HEK293 (cell line): ENCODE measurements at regions not wholly inside any gene's neighbourhood (a gene's known extent, or its start where the extent isn't known, plus 50 kb on each side); places are given as distances from the start of the nearest gene placed in this dataset.

Source experiments
- CTCF ChIA-PET: fragments of 350-600 bp; formaldehyde crosslinking; extraction: SDS; loops from one replicate; lab custom pipeline; 2021; ENCODE audit warnings: antibody characterized with exemption; lab: Yijun Ruan, JAX
- POLR2A ChIA-PET: fragments of 300-600 bp; formaldehyde crosslinking; extraction: SDS; loops from one replicate; lab custom pipeline; 2020; ENCODE audit warnings: antibody characterized with exemption, inconsistent platforms; lab: Yijun Ruan, JAX
- H3K27ac ChIP-seq: fragments of 200-500 bp; sonication (Bioruptor generic); 2 replicates; pipeline ENCODE4 v1.5.1; 2014; ENCODE audit warnings: low read depth, low read length, control low read depth, inconsistent platforms; ENCODE audit errors: extremely low read depth
- H3K36me3 ChIP-seq, 2 experiments: fragments of 200-500 bp in 1 of 2; sonication (Bioruptor generic) in 1 of 2; 1 replicate in 1 of 2; 2 replicates in 1 of 2; pipeline ENCODE4 v1.5.1; 2014 to 2017; ENCODE audit warnings: inconsistent platforms in 2 of 2, low read length in 2 of 2; ENCODE audit not compliant: control insufficient read depth in 2 of 2, insufficient read depth in 1 of 2
- H3K4me1 ChIP-seq: fragments of 200-500 bp; sonication (Bioruptor generic); 2 replicates; pipeline ENCODE4 v1.5.1; 2014; ENCODE audit warnings: mild to moderate bottlenecking, low read length, inconsistent platforms; ENCODE audit not compliant: control insufficient read depth, insufficient read depth
- H3K4me3 ChIP-seq: 2 replicates; pipeline ENCODE4 v1.5.1; 2011; ENCODE audit warnings: low read depth, mild to moderate bottlenecking, control low read depth, low read length, moderate library complexity
- H3K9me3 ChIP-seq: fragments of 200-500 bp; sonication (Bioruptor generic); 2 replicates; pipeline ENCODE4 v1.5.1; 2014; ENCODE audit warnings: low read depth, low read length, inconsistent platforms; ENCODE audit not compliant: control insufficient read depth, insufficient read depth
- ATF2 ChIP-seq: fragments of 450-650 bp; formaldehyde crosslinking; IDR thresholded peaks from 2 replicates; pipeline ENCODE4 v1.5.1; 2016; ENCODE audit warnings: missing biosample characterization, missing genetic modification characterization, low read depth
- INSM2 ChIP-seq: fragments of 450-650 bp; formaldehyde crosslinking; IDR thresholded peaks from 2 replicates; pipeline ENCODE4 v1.5.1; 2016; ENCODE audit warnings: missing biosample characterization, missing genetic modification characterization
- KLF17 ChIP-seq: fragments of 450-650 bp; formaldehyde crosslinking; IDR thresholded peaks from 2 replicates; pipeline ENCODE4 v1.5.1; 2016; ENCODE audit warnings: missing biosample characterization, missing genetic modification characterization
- KLF8 ChIP-seq: fragments of 450-650 bp; formaldehyde crosslinking; IDR thresholded peaks from 2 replicates; pipeline ENCODE4 v1.5.1; 2016; ENCODE audit warnings: missing biosample characterization, missing genetic modification characterization
- MYNN ChIP-seq: fragments of 450-650 bp; formaldehyde crosslinking; IDR thresholded peaks from 2 replicates; pipeline ENCODE4 v1.5.1; 2016; ENCODE audit warnings: missing biosample characterization, missing genetic modification characterization, borderline replicate concordance
- PBX3 ChIP-seq: sonication (generic); formaldehyde crosslinking; IDR thresholded peaks from 2 replicates; pipeline ENCODE4 v1.8.1; 2022; ENCODE audit warnings: mild to moderate bottlenecking, moderate library complexity, missing genetic modification reagents
- PRDM1 ChIP-seq: fragments of 450-650 bp; formaldehyde crosslinking; IDR thresholded peaks from 2 replicates; pipeline ENCODE4; 2016; ENCODE audit warnings: missing biosample characterization, missing genetic modification characterization
- ZBTB10 ChIP-seq: fragments of 450-650 bp; formaldehyde crosslinking; IDR thresholded peaks from 2 replicates; pipeline ENCODE4 v1.5.1; 2016; ENCODE audit warnings: missing biosample characterization, missing genetic modification characterization
- ZBTB48 ChIP-seq: fragments of 450-650 bp; formaldehyde crosslinking; IDR thresholded peaks from 2 replicates; pipeline ENCODE4 v1.5.1; 2016; ENCODE audit warnings: missing biosample characterization, missing genetic modification characterization
- ZEB2 ChIP-seq: fragments of 450-650 bp; formaldehyde crosslinking; IDR thresholded peaks from 2 replicates; pipeline ENCODE4 v1.5.1; 2016; ENCODE audit warnings: missing biosample characterization, missing genetic modification characterization
- ZNF140 ChIP-seq: fragments of 450-650 bp; formaldehyde crosslinking; IDR thresholded peaks from 2 replicates; pipeline ENCODE4 v1.5.1; 2016; ENCODE audit warnings: missing biosample characterization, missing genetic modification characterization
- ZNF175 ChIP-seq: fragments of 450-650 bp; formaldehyde crosslinking; IDR thresholded peaks from 2 replicates; pipeline ENCODE4 v1.5.1; 2016; ENCODE audit warnings: missing biosample characterization, missing genetic modification characterization
- ZNF18 ChIP-seq: fragments of 450-650 bp; formaldehyde crosslinking; IDR thresholded peaks from 2 replicates; pipeline ENCODE4 v1.5.1; 2016; ENCODE audit warnings: missing biosample characterization, missing genetic modification characterization
- ZNF292 ChIP-seq: fragments of 450-650 bp; formaldehyde crosslinking; IDR thresholded peaks from 2 replicates; pipeline ENCODE4 v1.5.1; 2016; ENCODE audit warnings: low read depth, missing biosample characterization, missing genetic modification characterization, borderline replicate concordance
- ZNF335 ChIP-seq: fragments of 450-650 bp; formaldehyde crosslinking; conservative IDR thresholded peaks from 2 replicates; pipeline ENCODE4 v1.5.1; 2016; ENCODE audit warnings: missing biosample characterization, missing genetic modification characterization
- ZNF398 ChIP-seq: fragments of 450-650 bp; formaldehyde crosslinking; IDR thresholded peaks from 2 replicates; pipeline ENCODE4 v1.5.1; 2017; ENCODE audit warnings: missing biosample characterization, missing genetic modification characterization
- ZNF423 ChIP-seq: fragments of 450-650 bp; formaldehyde crosslinking; IDR thresholded peaks from 2 replicates; pipeline ENCODE4 v1.5.1; 2016; ENCODE audit warnings: missing biosample characterization, missing genetic modification characterization
- ZSCAN5A ChIP-seq: fragments of 450-650 bp; formaldehyde crosslinking; IDR thresholded peaks from 2 replicates; pipeline ENCODE4 v1.5.1; 2016; ENCODE audit warnings: missing biosample characterization, missing genetic modification characterization

GRCh38 chr1:214747050-214747635 is 144.1 kb downstream of the CENPF start:
- no peak for TF ChIP-seq INSM2 (tag by site-specific recombination)
- no peak for TF ChIP-seq MYNN (tag by site-specific recombination)
- TF ChIP-seq KLF8 (tag by site-specific recombination), result no peak
- TF ChIP-seq ZNF140 (tag by site-specific recombination), result no peak
- TF ChIP-seq ATF2, result no peak
- TF ChIP-seq ZNF292 (tag by site-specific recombination), result no peak
- no peak for TF ChIP-seq ZNF18 (tag by site-specific recombination)
- no peak for TF ChIP-seq ZNF423
- no peak for TF ChIP-seq KLF17 (tag by site-specific recombination)
- Histone ChIP-seq H3K27ac (no peak overlapping the region), H3K4me3 (no peak overlapping the region), H3K9me3 (no peaks in the 10 kb centered on the region), H3K36me3 (no peaks in the 10 kb centered on the region), H3K4me1 (no peaks in the 10 kb centered on the region)
- ChIA-PET CTCF (interaction anchor here (0.6 to 1.0 kb wide), 2 partner anchors 17 to 963 kb away, joined by 3 to 4 read pairs; no protein-coding TSS in a partner anchor), POLR2A (no interaction called here)

GRCh38 chr1:214753236-214753852 is 150.3 kb downstream of the CENPF start:
- Histone ChIP-seq H3K27ac (no peak overlapping the region), H3K4me1 (no peaks in the 10 kb centered on the region), H3K36me3 (no peaks in the 10 kb centered on the region), H3K4me3 (no peak overlapping the region), H3K9me3 (no peaks in the 10 kb centered on the region)
- ChIA-PET POLR2A (no interaction called here), CTCF (no interaction called here)
- TF ChIP-seq ZNF335 (tag by site-specific recombination) (no peak), ZNF398 (tag by site-specific recombination) (no peak), ZBTB48 (tag by site-specific recombination) (no peak), ZBTB10 (tag by site-specific recombination) (no peak), PBX3 (CRISPR knock-in tag) (no peak), ZNF175 (tag by site-specific recombination) (no peak), ZSCAN5A (no peak), PRDM1 (no peak), ZEB2 (tag by site-specific recombination) (no peak)
